HCT116 (cell line): ENCODE measurements at regions not wholly inside any gene's neighbourhood (a gene's known extent, or its start where the extent isn't known, plus 50 kb on each side); places are given as distances from the start of the nearest gene placed in this dataset.

Source experiments
- ATAC-seq: fragments of 200-7000 bp; cut with Tn5 transposase; 2 replicates; pipeline ENCODE4 v1.9.1; 2020; ENCODE audit warnings: mild to moderate bottlenecking, moderate library complexity
- BruUV-seq: library from RNA; stranded (reverse); fragments of 400-500 nt; replicated peaks from 2 replicates; lab custom pipeline; 2021; lab: Mats Ljungman, UMichigan
- CTCF ChIA-PET: fragments of 300-600 bp; sonication (Branson Sonifier 250); formaldehyde crosslinking; loops from one replicate; lab custom pipeline; 2021; ENCODE audit warnings: antibody characterized with exemption; lab: Charles Lee
- POLR2A ChIA-PET: fragments of 300-600, 350-600 bp; sonication (Branson Sonifier 250); formaldehyde crosslinking; loops from one replicate; lab custom pipeline; 2021; ENCODE audit warnings: antibody characterized with exemption; lab: Charles Lee
- RAD21 ChIA-PET, 2 experiments: fragments of 300-600 bp; sonication (Branson Sonifier 250); formaldehyde crosslinking; loops; one replicate each; lab custom pipeline; 2023; ENCODE audit warnings: low total read pairs in 2 of 2; ENCODE audit not compliant: uncharacterized antibody in 2 of 2, unreplicated experiment in 2 of 2, low non-redundant PET in 1 of 2; lab: Charles Lee
- DNase-seq: peaks from one replicate; pipeline ENCODE4 v3.0.0-alpha.2; 2010; ENCODE audit warnings: low read depth, low spot score
- H2AFZ ChIP-seq: fragments of 200-600 bp; shearing (Covaris generic), sonication (generic); 2 replicates; pipeline ENCODE4 v1.6.1; 2017; ENCODE audit warnings: low read depth, mixed run types, mixed read lengths, antibody characterized with exemption, low read length; ENCODE audit not compliant: poor library complexity, severe bottlenecking
- H3K27ac ChIP-seq: 2 replicates; pipeline ENCODE4 v1.5.1; 2012; ENCODE audit warnings: low read depth, low read length
- H3K27me3 ChIP-seq: fragments of 200-600 bp; sonication (generic); 2 replicates; pipeline ENCODE4 v1.6.1; 2016; ENCODE audit warnings: mixed run types, low read length, mixed read lengths; ENCODE audit not compliant: insufficient read depth
- H3K36me3 ChIP-seq, 2 experiments: fragments of 200-500 bp in 1 of 2; fragments of 200-600 bp in 1 of 2; sonication (Bioruptor generic) in 1 of 2; sonication (generic) in 1 of 2; 2 replicates each; pipeline versions ENCODE4 v1.5.1 to v1.6.1; 2014 to 2016; ENCODE audit warnings: low read length in 2 of 2, inconsistent platforms in 1 of 2, mixed read lengths in 1 of 2, mixed run types in 1 of 2; ENCODE audit not compliant: insufficient read depth in 2 of 2, control insufficient read depth in 1 of 2
- H3K4me1 ChIP-seq, 2 experiments: fragments of 200-600 bp in 1 of 2; sonication (generic) in 1 of 2; 2 replicates each; pipeline versions ENCODE4 v1.5.1 to v1.6.1; 2012 to 2017; ENCODE audit warnings: low read length in 2 of 2, inconsistent platforms in 1 of 2, mild to moderate bottlenecking in 1 of 2, mixed read lengths in 1 of 2, mixed run types in 1 of 2, moderate library complexity in 1 of 2; ENCODE audit not compliant: insufficient read depth in 2 of 2, control insufficient read depth in 1 of 2
- H3K4me2 ChIP-seq: fragments of 200-600 bp; sonication (generic); 2 replicates; pipeline ENCODE4 v1.6.1; 2017; ENCODE audit warnings: mixed run types, low read length, mixed read lengths
- H3K4me3 ChIP-seq, 2 experiments: fragments of 200-600 bp in 1 of 2; sonication (generic) in 1 of 2; replicated peaks in 1 of 2; 2 replicates each; pipeline ENCODE4 v1.5.1; 2011 to 2016; ENCODE audit warnings: low read length in 2 of 2, control low read depth in 1 of 2, low read depth in 1 of 2, mild to moderate bottlenecking in 1 of 2, mixed read lengths in 1 of 2, mixed run types in 1 of 2
- H3K79me2 ChIP-seq: fragments of 200-600 bp; sonication (generic); 2 replicates; pipeline ENCODE4 v1.6.1; 2017; ENCODE audit warnings: mild to moderate bottlenecking, mixed run types, low read length, moderate library complexity, mixed read lengths; ENCODE audit not compliant: insufficient read depth
- H3K9ac ChIP-seq: fragments of 200-600 bp; sonication (generic); 2 replicates; pipeline ENCODE4 v1.6.1; 2016; ENCODE audit warnings: low read length, mixed read lengths
- H3K9me2 ChIP-seq: fragments of 200-600 bp; sonication (generic), shearing (Covaris generic); 2 replicates; pipeline ENCODE4 v1.6.1; 2017; ENCODE audit warnings: mixed run types, mild to moderate bottlenecking, moderate library complexity; ENCODE audit not compliant: insufficient read depth
- H3K9me3 ChIP-seq, 2 experiments: fragments of 200-500 bp in 1 of 2; fragments of 200-600 bp in 1 of 2; sonication (Bioruptor generic) in 1 of 2; sonication (generic) in 1 of 2; 2 replicates each; pipeline ENCODE4 v1.6.1; 2014 to 2017; ENCODE audit warnings: low read length in 2 of 2, mixed read lengths in 2 of 2, inconsistent platforms in 1 of 2, low read depth in 1 of 2, mild to moderate bottlenecking in 1 of 2, mixed run types in 1 of 2, moderate library complexity in 1 of 2; ENCODE audit not compliant: control insufficient read depth in 1 of 2, insufficient read depth in 1 of 2
- H4K20me1 ChIP-seq: fragments of 200-600 bp; sonication (generic), shearing (Covaris generic); 2 replicates; pipeline ENCODE4 v1.6.1; 2017; ENCODE audit warnings: mixed run types, mild to moderate bottlenecking, moderate library complexity; ENCODE audit not compliant: insufficient read depth
- ATF3 ChIP-seq: IDR thresholded peaks from 2 replicates; pipeline ENCODE4 v1.6.1; 2012
- CEBPB ChIP-seq: IDR thresholded peaks from 2 replicates; pipeline ENCODE4 v1.6.1; 2012; ENCODE audit warnings: low read depth
- CTCF ChIP-seq, 3 experiments: fragments of 200-600 bp in 1 of 3; sonication (generic) in 1 of 3; IDR thresholded peaks in 2 of 3; conservative IDR thresholded peaks in 1 of 3; 2 replicates each; pipeline ENCODE4 v1.5.1; 2012 to 2017; ENCODE audit warnings: low read depth in 2 of 3, low read length in 2 of 3, antibody characterized with exemption in 1 of 3, borderline replicate concordance in 1 of 3, control low read depth in 1 of 3, mild to moderate bottlenecking in 1 of 3, mixed read lengths in 1 of 3, mixed run types in 1 of 3, moderate library complexity in 1 of 3; ENCODE audit not compliant: insufficient read depth in 1 of 3
- EGR1 ChIP-seq: IDR thresholded peaks from 2 replicates; pipeline ENCODE4 v1.6.1; 2012; ENCODE audit warnings: low read depth
- ELF1 ChIP-seq: IDR thresholded peaks from 2 replicates; pipeline ENCODE4 v1.6.1; 2012; ENCODE audit warnings: low read depth, borderline replicate concordance
- EZH2 ChIP-seq: fragments of 200-600 bp; sonication (generic); IDR thresholded peaks from 2 replicates; pipeline ENCODE4 v1.6.1; 2017; ENCODE audit warnings: antibody characterized with exemption, mixed run types
- EZH2phosphoT487 ChIP-seq: fragments of 200-600 bp; IDR thresholded peaks from 2 replicates; pipeline ENCODE4 v1.6.1; 2018; ENCODE audit warnings: antibody characterized with exemption, borderline replicate concordance
- FOSL1 ChIP-seq: IDR thresholded peaks from 2 replicates; pipeline ENCODE4 v1.6.1; 2012; ENCODE audit warnings: low read depth
- JUND ChIP-seq: IDR thresholded peaks from 2 replicates; pipeline ENCODE4 v1.6.1; 2012
- POLR2A ChIP-seq: IDR thresholded peaks from 2 replicates; pipeline ENCODE4 v1.7.0; 2011; ENCODE audit warnings: borderline replicate concordance; ENCODE audit not compliant: insufficient read depth, insufficient read length; ENCODE audit errors: extremely low read depth
- POLR2AphosphoS5 ChIP-seq: IDR thresholded peaks from 2 replicates; pipeline ENCODE4 v1.6.1; 2011; ENCODE audit warnings: mild to moderate bottlenecking, low read depth, low read length, moderate library complexity
- RAD21 ChIP-seq: IDR thresholded peaks from 2 replicates; pipeline ENCODE4 v1.6.1; 2012; ENCODE audit warnings: low read depth, mild to moderate bottlenecking
- REST ChIP-seq: IDR thresholded peaks from 2 replicates; pipeline ENCODE4 v1.6.1; 2012; ENCODE audit warnings: low read depth
- SIN3A ChIP-seq: IDR thresholded peaks from 2 replicates; pipeline ENCODE4 v1.6.1; 2012; ENCODE audit warnings: low read depth
- SP1 ChIP-seq: IDR thresholded peaks from 2 replicates; pipeline ENCODE4 v1.6.1; 2012; ENCODE audit warnings: low read depth
- SRF ChIP-seq: IDR thresholded peaks from 2 replicates; pipeline ENCODE4 v1.6.1; 2012; ENCODE audit warnings: low read depth
- TCF7L2 ChIP-seq: IDR thresholded peaks from 2 replicates; pipeline ENCODE4 v1.7.0; 2011; ENCODE audit warnings: borderline replicate concordance, inconsistent platforms; ENCODE audit not compliant: insufficient read depth, insufficient read length; ENCODE audit errors: extremely low read depth
- YY1 ChIP-seq: IDR thresholded peaks from 2 replicates; pipeline ENCODE4 v1.6.1; 2011; ENCODE audit warnings: low read length, low read depth, moderate library complexity, mild to moderate bottlenecking; ENCODE audit not compliant: insufficient replicate concordance; ENCODE audit errors: extremely low read depth
- ZFX ChIP-seq: fragments of 450-650 bp; IDR thresholded peaks from 2 replicates; pipeline ENCODE4 v1.6.1; 2017
- ZNF274 ChIP-seq: fragments of 200-500 bp; sonication (Bioruptor generic); IDR thresholded peaks from 2 replicates; pipeline ENCODE4 v1.6.1; 2014; ENCODE audit warnings: mild to moderate bottlenecking, low read depth, low read length, inconsistent platforms
- intact Hi-C: fragments of 100-400 bp; cut with micrococcal nuclease; formaldehyde crosslinking; loops from 2 replicates; pipeline ENCODE4 v1.10.0; 2022

GRCh38 chr12:116391501-116391900, 114.0 kb upstream of the MED13L start:
- BruUV-seq = no TSS peak
- RAD21 ChIA-PET = interaction anchor here in 1 of 2 experiments (0.8 kb wide), 1 partner anchor 15 kb away, joined by 4 read pairs; no protein-coding TSS in a partner anchor
- peaks cover 0 to 3% of the 10 kb centered on the region in 2 experiments; a peak in 1 of 4 replicates for H3K9me3 ChIP-seq
- H3K36me3 ChIP-seq = no peaks in the 10 kb centered on the region
- intact Hi-C loops = no loop called here
- POLR2A ChIA-PET = no interaction called here
- no peak overlapping the region for H3K4me3 ChIP-seq
- no peaks in the 10 kb centered on the region for H3K9me2 ChIP-seq
- no peaks in the 10 kb centered on the region for H4K20me1 ChIP-seq
- H3K27me3 ChIP-seq = no peaks in the 10 kb centered on the region
- no peaks in the 10 kb centered on the region for H3K79me2 ChIP-seq
- H2AFZ ChIP-seq = no peak overlapping the region
- TF ChIP-seq JUND (no peak), SRF (no peak), REST (no peak), ZNF274 (no peak), ZFX (no peak), CEBPB (no peak), POLR2AphosphoS5 (no peak), POLR2A (no peak), TCF7L2 (no peak), EZH2 (no peak), YY1 (no peak), SP1 (no peak), CTCF (IDR thresholded peaks at IDR 0.05 in 2 of 3, conservative IDR thresholded peaks at IDR 0.05 in 1 of 3; ENCODE audit: borderline replicate concordance in 1 of 3, insufficient read depth in 1 of 3, low read depth in 2 of 3, low read length in 2 of 3) (no peak), EZH2phosphoT487 (no peak), ATF3 (no peak), SIN3A (no peak), EGR1 (no peak), RAD21 (no peak), ELF1 (no peak), FOSL1 (no peak)
- TF ChIP-seq, all 23 proteins: peak for 0
- peaks cover 17 to 39% of the 10 kb centered on the region in 2 experiments for H3K4me1 ChIP-seq
- H3K9ac ChIP-seq = no peak overlapping the region
- ATAC-seq (no peak), DNase-seq (no peak)
- H3K4me2 ChIP-seq = no peak overlapping the region
- H3K27ac ChIP-seq = no peak overlapping the region
- CTCF ChIA-PET = no interaction called here
